K562 (cell line): ENCODE measurements at regions not wholly inside any gene's neighbourhood (a gene's known extent, or its start where the extent isn't known, plus 50 kb on each side); places are given as distances from the start of the nearest gene placed in this dataset.

Experiments used
- ATAC-seq: fragments of 200-7000 bp; cut with Tn5 transposase; 3 replicates; pipeline ENCODE4 v1.9.1; 2020; ENCODE audit warnings: moderate library complexity
- BruUV-seq: library from RNA; stranded (reverse); fragments of 400-500 nt; replicated peaks from 2 replicates; lab custom pipeline; 2021; lab: Mats Ljungman, UMichigan
- CTCF ChIA-PET: fragments of 300-600 bp; formaldehyde crosslinking; extraction: SDS; loops from one replicate; lab custom pipeline; 2021; ENCODE audit warnings: low intra/inter-chr PET ratio; lab: Yijun Ruan, JAX
- POLR2A ChIA-PET: fragments of 300-600, 350-650 bp; sonication (Branson Sonifier 250); formaldehyde crosslinking; extraction: SDS; loops from one replicate; lab custom pipeline; 2021; ENCODE audit warnings: antibody characterized with exemption, inconsistent platforms; lab: Yijun Ruan, JAX
- DNase-seq, 4 experiments: peaks; one replicate each; pipeline versions ENCODE4 v3.0.0 to v3.0.0-alpha.2; 2011 to 2018; ENCODE audit warnings: low spot score in 3 of 4, mixed read lengths in 3 of 4; ENCODE audit errors: extremely low read depth in 1 of 4
- FAIRE-seq: peaks from 2 replicates; lab custom pipeline; 2011; peaks lifted over from hg19 to GRCh38; lab: Jason Lieb, UNC
- H2AFZ ChIP-seq: 2 replicates; pipeline ENCODE4 v1.6.0; 2011; ENCODE audit warnings: low read depth, low read length, control low read depth, inconsistent platforms
- H3K27ac ChIP-seq: fragments of 200-600 bp; 3 replicates; pipeline ENCODE4 v1.8.0; 2011; ENCODE audit warnings: low read depth, mild to moderate bottlenecking, control low read depth, inconsistent platforms, low read length, moderate library complexity, mixed read lengths; ENCODE audit errors: extremely low read depth
- H3K27me3 ChIP-seq, 2 experiments: fragments of 300-600 bp in 1 of 2; 2 replicates in 1 of 2; 3 replicates in 1 of 2; pipeline versions ENCODE4 v1.6.0 to v1.8.0; 2011; ENCODE audit warnings: inconsistent platforms in 2 of 2, low read length in 2 of 2, mild to moderate bottlenecking in 1 of 2, mixed read lengths in 1 of 2, moderate library complexity in 1 of 2; ENCODE audit not compliant: control insufficient read depth in 2 of 2, insufficient read depth in 2 of 2
- H3K36me3 ChIP-seq: fragments of 300-600 bp; 3 replicates; pipeline ENCODE4 v1.8.0; 2011; ENCODE audit warnings: mild to moderate bottlenecking, low read length, inconsistent platforms; ENCODE audit not compliant: control insufficient read depth, insufficient read depth
- H3K4me1 ChIP-seq, 2 experiments: fragments of 200-600 bp in 1 of 2; replicated peaks in 1 of 2; 2 replicates in 1 of 2; 3 replicates in 1 of 2; pipeline versions ENCODE4 v1.5.1 to v1.8.0; 2011; ENCODE audit warnings: inconsistent platforms in 2 of 2, low read length in 2 of 2, mild to moderate bottlenecking in 1 of 2, mixed read lengths in 1 of 2, moderate library complexity in 1 of 2; ENCODE audit not compliant: control insufficient read depth in 2 of 2, insufficient read depth in 2 of 2
- H3K4me2 ChIP-seq: 2 replicates; pipeline ENCODE4 v1.6.1; 2011; ENCODE audit warnings: low read length, control low read depth, inconsistent platforms, mixed read lengths; ENCODE audit not compliant: insufficient read depth
- H3K4me3 ChIP-seq: fragments of 200-600 bp; sonication (generic), shearing (Covaris generic); 2 replicates; pipeline ENCODE4 v1.5.1; 2016; ENCODE audit warnings: control low read depth, inconsistent platforms
- H3K79me2 ChIP-seq: fragments of 200-600 bp; 3 replicates; pipeline ENCODE4 v1.8.0; 2011; ENCODE audit warnings: low read length, inconsistent platforms; ENCODE audit not compliant: control insufficient read depth, insufficient read depth
- H3K9ac ChIP-seq, 2 experiments: 2 replicates each; pipeline versions ENCODE4 v1.6.0 to v1.6.1; 2011; ENCODE audit warnings: low read depth in 2 of 2, low read length in 2 of 2, control low read depth in 1 of 2, inconsistent platforms in 1 of 2, mild to moderate bottlenecking in 1 of 2, mixed read lengths in 1 of 2; ENCODE audit not compliant: insufficient read depth in 1 of 2
- H3K9me1 ChIP-seq: one replicate; pipeline ENCODE4 v1.6.0; 2011; ENCODE audit warnings: inconsistent platforms, mild to moderate bottlenecking, low read length, moderate library complexity; ENCODE audit not compliant: control insufficient read depth, insufficient read depth
- H3K9me3 ChIP-seq: replicated peaks from 2 replicates; pipeline ENCODE4 v1.5.1; 2011; ENCODE audit warnings: low read depth, low read length, inconsistent platforms; ENCODE audit not compliant: control insufficient read depth, insufficient read depth
- H4K20me1 ChIP-seq: replicated peaks from 2 replicates; pipeline ENCODE4 v1.6.1; 2011; ENCODE audit warnings: low read length, inconsistent platforms, mixed read lengths; ENCODE audit not compliant: control insufficient read depth, insufficient read depth
- GATAD2B ChIP-seq: fragments of 450-650 bp; IDR thresholded peaks from 2 replicates; pipeline ENCODE4 v1.6.1; 2017; ENCODE audit warnings: mild to moderate bottlenecking, borderline replicate concordance
- KLF6 ChIP-seq: fragments of 250-450 bp; sonication (Bioruptor Pico); IDR thresholded peaks from 2 replicates; pipeline ENCODE4 v1.4.0; 2020; ENCODE audit warnings: mild to moderate bottlenecking, moderate library complexity, borderline replicate concordance
- LEF1 ChIP-seq: fragments of 450-650 bp; IDR thresholded peaks from 2 replicates; pipeline ENCODE4 v1.6.1; 2016; ENCODE audit warnings: mild to moderate bottlenecking
- MTA1 ChIP-seq: fragments of 450-650 bp; IDR thresholded peaks from 2 replicates; pipeline ENCODE4 v1.6.1; 2017; ENCODE audit warnings: borderline replicate concordance
- MYC ChIP-seq, 2 experiments: fragments of 250-450 bp in 1 of 2; sonication (Bioruptor Pico) in 1 of 2; IDR thresholded peaks; 2 replicates each; pipeline versions ENCODE4 v1.5.1 to v1.6.1; 2012 to 2021; ENCODE audit warnings: low read depth in 2 of 2, borderline replicate concordance in 1 of 2, improper control_type of control experiment in 1 of 2, low read length in 1 of 2, mild to moderate bottlenecking in 1 of 2, moderate library complexity in 1 of 2
- RAD51 ChIP-seq: fragments of 450-650 bp; IDR thresholded peaks from 2 replicates; pipeline ENCODE4 v1.7.1; 2016; ENCODE audit warnings: low read depth, mild to moderate bottlenecking, borderline replicate concordance
- TEAD2 ChIP-seq: fragments of 450-650 bp; IDR thresholded peaks from 2 replicates; pipeline ENCODE4 v1.6.1; 2016; ENCODE audit warnings: missing genetic modification characterization, control low read depth, missing compliant biosample characterization
- XRCC3 ChIP-seq: fragments of 450-650 bp; IDR thresholded peaks from 2 replicates; pipeline ENCODE4 v1.6.1; 2017; ENCODE audit warnings: mild to moderate bottlenecking, moderate library complexity
- ZNF3 ChIP-seq: fragments of 250-450 bp; sonication (Bioruptor Pico); IDR thresholded peaks from 2 replicates; pipeline ENCODE4 v1.5.0; 2021; ENCODE audit warnings: mild to moderate bottlenecking, moderate library complexity
- ZNF57 ChIP-seq: fragments of 450-650 bp; formaldehyde crosslinking; IDR thresholded peaks from 2 replicates; pipeline ENCODE4 v1.4.0; 2020; ENCODE audit warnings: mild to moderate bottlenecking, moderate library complexity
- WGBS: fragments of 100-300 bp; shearing (Covaris generic); methylation state at CpG from one replicate; pipeline ENCODE4 v1.1.6; 2016; ENCODE audit warnings: low coverage, mixed read lengths; ENCODE audit not compliant: insufficient coverage; ENCODE audit errors: missing lambda C conversion rate; 5-methylcytosine and 5-hydroxymethylcytosine counted together
- in situ Hi-C: fragments of 300-500 bp; cut with MboI; formaldehyde crosslinking; loops from 4 replicates; pipeline ENCODE4 v1.15.0; 2018; ENCODE audit warnings: inconsistent platforms, mixed read lengths
- intact Hi-C: fragments of 100-400 bp; cut with micrococcal nuclease; formaldehyde crosslinking; loops from 2 replicates; pipeline ENCODE4 v1.14.2; 2022
- TF ChIP-seq, protein P1 (sequence below): fragments of 450-650 bp; IDR thresholded peaks from 2 replicates; pipeline ENCODE4 v1.6.1; 2016; ENCODE audit warnings: mild to moderate bottlenecking, moderate library complexity
- TF ChIP-seq, protein P2 (sequence below): fragments of 450-650 bp; IDR thresholded peaks from 2 replicates; pipeline ENCODE4 v1.6.1; 2016; ENCODE audit warnings: antibody characterized with exemption

DNA sequence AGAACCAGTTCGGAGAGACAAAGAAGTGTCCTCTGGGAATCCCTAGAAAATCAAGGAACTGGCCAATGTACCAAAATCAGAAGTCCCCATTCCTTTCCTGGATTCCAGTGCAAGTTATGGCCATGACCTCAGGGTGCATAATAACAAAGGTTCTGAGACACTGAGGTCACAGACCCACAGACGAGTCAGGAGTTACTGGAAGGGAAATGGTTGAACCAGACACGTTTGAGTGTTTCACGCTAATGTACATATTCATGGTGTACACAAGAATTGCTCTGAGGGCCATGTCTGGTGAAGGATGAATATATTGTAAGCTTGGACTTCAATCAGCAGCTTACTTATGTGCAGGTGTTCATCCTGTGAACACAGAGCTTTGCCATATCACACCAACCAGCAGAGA lies 58.6 kb upstream of the KLHL29 start:
- POLR2A ChIA-PET = no interaction called here
- intact Hi-C loops = no loop called here
- FAIRE-seq (no peak), ATAC-seq (no peak), DNase-seq (no peak)
- Histone ChIP-seq H4K20me1 (no peaks in the 10 kb centered on the region), H3K4me1 (no peaks in the 10 kb centered on the region), H3K27me3 (peaks cover 0 to 14% of the 10 kb centered on the region in 2 experiments; a peak in 2 of 5 replicates), H3K79me2 (no peaks in the 10 kb centered on the region), H3K27ac (no peak overlapping the region), H2AFZ (no peak overlapping the region), H3K4me3 (no peak overlapping the region), H3K9me1 (no peaks in the 10 kb centered on the region), H3K9ac (no peak overlapping the region), H3K4me2 (no peak overlapping the region), H3K36me3 (no peaks in the 10 kb centered on the region), H3K9me3 (no peaks in the 10 kb centered on the region)
- CTCF ChIA-PET = no interaction called here
- BruUV-seq = no TSS peak
- in situ Hi-C loops = no loop called here
- 0% methylated on average over 4 of the region's 4 CpGs for WGBS
- TF ChIP-seq MYC (IDR thresholded peaks at IDR 0.05; ENCODE audit: low read depth, low read length) = no peak
- no peak for TF ChIP-seq MYC (CRISPR knock-in tag; IDR thresholded peaks at IDR 0.05; ENCODE audit: borderline replicate concordance, low read depth)
- TF ChIP-seq TEAD2 = no peak
- no peak for TF ChIP-seq ZNF57
- no peak for TF ChIP-seq ZNF3 (CRISPR knock-in tag)
- TF ChIP-seq, protein P1, sequence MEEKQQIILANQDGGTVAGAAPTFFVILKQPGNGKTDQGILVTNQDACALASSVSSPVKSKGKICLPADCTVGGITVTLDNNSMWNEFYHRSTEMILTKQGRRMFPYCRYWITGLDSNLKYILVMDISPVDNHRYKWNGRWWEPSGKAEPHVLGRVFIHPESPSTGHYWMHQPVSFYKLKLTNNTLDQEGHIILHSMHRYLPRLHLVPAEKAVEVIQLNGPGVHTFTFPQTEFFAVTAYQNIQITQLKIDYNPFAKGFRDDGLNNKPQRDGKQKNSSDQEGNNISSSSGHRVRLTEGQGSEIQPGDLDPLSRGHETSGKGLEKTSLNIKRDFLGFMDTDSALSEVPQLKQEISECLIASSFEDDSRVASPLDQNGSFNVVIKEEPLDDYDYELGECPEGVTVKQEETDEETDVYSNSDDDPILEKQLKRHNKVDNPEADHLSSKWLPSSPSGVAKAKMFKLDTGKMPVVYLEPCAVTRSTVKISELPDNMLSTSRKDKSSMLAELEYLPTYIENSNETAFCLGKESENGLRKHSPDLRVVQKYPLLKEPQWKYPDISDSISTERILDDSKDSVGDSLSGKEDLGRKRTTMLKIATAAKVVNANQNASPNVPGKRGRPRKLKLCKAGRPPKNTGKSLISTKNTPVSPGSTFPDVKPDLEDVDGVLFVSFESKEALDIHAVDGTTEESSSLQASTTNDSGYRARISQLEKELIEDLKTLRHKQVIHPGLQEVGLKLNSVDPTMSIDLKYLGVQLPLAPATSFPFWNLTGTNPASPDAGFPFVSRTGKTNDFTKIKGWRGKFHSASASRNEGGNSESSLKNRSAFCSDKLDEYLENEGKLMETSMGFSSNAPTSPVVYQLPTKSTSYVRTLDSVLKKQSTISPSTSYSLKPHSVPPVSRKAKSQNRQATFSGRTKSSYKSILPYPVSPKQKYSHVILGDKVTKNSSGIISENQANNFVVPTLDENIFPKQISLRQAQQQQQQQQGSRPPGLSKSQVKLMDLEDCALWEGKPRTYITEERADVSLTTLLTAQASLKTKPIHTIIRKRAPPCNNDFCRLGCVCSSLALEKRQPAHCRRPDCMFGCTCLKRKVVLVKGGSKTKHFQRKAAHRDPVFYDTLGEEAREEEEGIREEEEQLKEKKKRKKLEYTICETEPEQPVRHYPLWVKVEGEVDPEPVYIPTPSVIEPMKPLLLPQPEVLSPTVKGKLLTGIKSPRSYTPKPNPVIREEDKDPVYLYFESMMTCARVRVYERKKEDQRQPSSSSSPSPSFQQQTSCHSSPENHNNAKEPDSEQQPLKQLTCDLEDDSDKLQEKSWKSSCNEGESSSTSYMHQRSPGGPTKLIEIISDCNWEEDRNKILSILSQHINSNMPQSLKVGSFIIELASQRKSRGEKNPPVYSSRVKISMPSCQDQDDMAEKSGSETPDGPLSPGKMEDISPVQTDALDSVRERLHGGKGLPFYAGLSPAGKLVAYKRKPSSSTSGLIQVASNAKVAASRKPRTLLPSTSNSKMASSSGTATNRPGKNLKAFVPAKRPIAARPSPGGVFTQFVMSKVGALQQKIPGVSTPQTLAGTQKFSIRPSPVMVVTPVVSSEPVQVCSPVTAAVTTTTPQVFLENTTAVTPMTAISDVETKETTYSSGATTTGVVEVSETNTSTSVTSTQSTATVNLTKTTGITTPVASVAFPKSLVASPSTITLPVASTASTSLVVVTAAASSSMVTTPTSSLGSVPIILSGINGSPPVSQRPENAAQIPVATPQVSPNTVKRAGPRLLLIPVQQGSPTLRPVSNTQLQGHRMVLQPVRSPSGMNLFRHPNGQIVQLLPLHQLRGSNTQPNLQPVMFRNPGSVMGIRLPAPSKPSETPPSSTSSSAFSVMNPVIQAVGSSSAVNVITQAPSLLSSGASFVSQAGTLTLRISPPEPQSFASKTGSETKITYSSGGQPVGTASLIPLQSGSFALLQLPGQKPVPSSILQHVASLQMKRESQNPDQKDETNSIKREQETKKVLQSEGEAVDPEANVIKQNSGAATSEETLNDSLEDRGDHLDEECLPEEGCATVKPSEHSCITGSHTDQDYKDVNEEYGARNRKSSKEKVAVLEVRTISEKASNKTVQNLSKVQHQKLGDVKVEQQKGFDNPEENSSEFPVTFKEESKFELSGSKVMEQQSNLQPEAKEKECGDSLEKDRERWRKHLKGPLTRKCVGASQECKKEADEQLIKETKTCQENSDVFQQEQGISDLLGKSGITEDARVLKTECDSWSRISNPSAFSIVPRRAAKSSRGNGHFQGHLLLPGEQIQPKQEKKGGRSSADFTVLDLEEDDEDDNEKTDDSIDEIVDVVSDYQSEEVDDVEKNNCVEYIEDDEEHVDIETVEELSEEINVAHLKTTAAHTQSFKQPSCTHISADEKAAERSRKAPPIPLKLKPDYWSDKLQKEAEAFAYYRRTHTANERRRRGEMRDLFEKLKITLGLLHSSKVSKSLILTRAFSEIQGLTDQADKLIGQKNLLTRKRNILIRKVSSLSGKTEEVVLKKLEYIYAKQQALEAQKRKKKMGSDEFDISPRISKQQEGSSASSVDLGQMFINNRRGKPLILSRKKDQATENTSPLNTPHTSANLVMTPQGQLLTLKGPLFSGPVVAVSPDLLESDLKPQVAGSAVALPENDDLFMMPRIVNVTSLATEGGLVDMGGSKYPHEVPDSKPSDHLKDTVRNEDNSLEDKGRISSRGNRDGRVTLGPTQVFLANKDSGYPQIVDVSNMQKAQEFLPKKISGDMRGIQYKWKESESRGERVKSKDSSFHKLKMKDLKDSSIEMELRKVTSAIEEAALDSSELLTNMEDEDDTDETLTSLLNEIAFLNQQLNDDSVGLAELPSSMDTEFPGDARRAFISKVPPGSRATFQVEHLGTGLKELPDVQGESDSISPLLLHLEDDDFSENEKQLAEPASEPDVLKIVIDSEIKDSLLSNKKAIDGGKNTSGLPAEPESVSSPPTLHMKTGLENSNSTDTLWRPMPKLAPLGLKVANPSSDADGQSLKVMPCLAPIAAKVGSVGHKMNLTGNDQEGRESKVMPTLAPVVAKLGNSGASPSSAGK = no peak
- TF ChIP-seq, protein P2, sequence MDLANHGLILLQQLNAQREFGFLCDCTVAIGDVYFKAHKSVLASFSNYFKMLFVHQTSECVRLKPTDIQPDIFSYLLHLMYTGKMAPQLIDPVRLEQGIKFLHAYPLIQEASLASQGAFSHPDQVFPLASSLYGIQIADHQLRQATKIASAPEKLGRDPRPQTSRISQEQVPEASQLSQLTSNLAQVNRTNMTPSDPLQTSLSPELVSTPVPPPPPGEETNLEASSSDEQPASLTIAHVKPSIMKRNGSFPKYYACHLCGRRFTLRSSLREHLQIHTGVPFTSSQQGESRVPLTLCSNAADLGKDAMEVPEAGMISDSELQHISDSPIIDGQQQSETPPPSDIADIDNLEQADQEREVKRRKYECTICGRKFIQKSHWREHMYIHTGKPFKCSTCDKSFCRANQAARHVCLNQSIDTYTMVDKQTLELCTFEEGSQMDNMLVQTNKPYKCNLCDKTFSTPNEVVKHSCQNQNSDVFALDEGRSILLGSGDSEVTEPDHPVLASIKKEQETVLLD = no peak
- TF ChIP-seq LEF1 = no peak
- no peak for TF ChIP-seq GATAD2B
- no peak for TF ChIP-seq MTA1
- no peak for TF ChIP-seq KLF6 (CRISPR knock-in tag)
- TF ChIP-seq RAD51 = no peak
- TF ChIP-seq XRCC3 = no peak
